ENCODE measurements at regions not wholly inside any gene's neighbourhood (a gene's known extent, or its start where the extent isn't known, plus 50 kb on each side); places are given as distances from the start of the nearest gene placed in this dataset.
"Not testable (repeated sequence)": the region's sequence is repeated elsewhere in the genome, so short reads cannot be mapped to it uniquely, and the experiment has no call there.

GRCh38 chr12:131381716-131382430 lies 329.0 kb upstream of the SFSWAP start:
- no peak for DNase-seq

GRCh38 chr12:131383291-131383690 lies 327.6 kb upstream of the SFSWAP start:
- no peak for DNase-seq

DNA sequence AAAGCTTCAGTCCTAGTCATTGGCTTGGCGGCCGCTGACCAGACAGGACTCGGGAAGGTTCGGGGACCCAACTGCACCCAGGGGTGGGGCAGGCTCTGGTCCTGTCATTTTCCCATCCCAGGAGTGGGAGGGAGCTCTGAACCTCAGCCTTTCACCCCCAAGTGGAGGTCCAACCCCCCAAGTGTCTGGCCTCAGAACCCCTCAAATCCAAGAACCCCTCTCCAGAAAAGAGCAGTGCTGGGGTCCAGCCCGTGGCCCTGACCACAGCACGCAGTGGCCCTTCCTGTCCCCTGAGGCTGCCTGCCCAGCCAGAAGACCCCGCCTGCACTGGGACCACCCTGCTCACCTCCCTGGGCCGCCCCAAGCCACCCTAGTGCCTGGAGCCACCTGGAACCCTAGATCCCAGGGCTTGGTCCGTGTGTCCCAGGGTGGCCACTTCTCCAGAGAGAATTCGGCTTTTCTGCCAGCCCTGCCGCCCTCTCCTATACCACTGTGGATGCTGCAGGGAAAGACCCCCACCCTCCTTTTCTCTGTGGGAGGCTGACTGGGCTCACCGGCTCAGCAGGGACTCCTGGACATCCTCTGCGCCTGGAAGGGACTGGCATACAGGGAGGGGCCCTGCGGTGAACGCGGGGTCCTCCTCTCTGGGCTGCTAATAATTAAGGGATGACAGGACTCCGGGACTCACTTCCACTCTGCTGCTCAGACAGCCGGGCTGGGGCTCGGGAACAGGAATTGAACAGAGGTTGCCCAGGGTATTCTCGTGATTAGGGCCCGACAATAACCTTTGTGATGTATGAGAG lies 326.9 kb upstream of the SFSWAP start:
- no peak for DNase-seq

DNA sequence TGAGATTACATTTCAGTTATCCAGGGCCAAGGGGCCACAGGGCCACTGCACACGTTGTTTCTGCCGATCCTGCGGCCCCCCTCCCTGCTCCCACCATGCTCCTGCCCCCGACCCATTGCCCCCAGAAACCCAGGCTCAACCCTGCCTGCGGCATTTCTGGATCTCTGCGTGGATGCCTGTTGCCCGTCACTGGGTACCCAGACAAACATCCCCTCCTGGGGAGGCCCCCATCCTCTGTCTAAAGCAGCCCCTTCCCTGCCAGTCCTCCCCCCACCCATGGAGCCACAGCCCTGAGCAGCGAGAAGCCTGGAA lies 326.4 kb upstream of the SFSWAP start:
- DNase-seq, result no peak

DNA sequence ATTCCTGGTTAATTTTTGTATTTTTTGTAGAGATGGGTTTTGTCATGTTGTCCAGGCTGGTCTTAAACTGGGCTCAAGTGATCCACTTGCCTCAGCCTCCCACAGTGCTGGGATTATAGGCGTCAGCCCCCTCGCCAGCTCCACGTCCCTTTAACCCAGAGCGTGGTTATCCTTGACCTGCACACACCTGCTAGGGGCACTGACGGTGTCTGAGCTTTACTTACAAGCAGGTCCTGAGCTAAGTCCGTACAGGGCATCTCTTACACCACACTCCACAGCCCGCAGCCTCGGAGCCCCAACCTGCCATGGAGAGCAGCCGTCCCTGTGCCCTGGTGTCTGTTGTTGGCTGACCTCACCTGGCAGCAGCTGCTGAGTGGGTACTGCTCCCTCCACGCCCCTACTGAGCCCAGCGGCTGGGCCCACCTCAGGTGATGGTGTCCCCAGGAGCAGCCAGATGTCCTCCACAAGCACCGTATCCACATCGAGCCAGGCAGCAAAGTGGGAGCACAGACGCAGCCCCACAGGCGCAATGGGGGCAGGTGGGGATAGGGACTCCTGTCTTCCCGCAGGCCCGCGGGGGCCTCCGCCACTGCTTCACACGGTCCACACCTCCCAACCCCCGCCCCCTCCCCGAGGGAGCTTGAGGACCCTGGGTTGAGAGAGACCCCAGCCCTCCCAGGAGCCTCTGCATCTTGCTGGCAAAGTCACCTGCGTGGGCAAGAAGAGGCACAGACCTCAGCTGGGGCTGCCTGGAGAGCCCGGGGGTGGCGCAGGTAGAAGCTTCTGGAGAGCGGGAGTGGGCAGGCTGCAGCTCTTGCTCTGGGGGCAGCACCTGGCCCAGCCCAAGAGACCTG lies 325.4 kb upstream of the SFSWAP start:
- no peak for DNase-seq

DNA sequence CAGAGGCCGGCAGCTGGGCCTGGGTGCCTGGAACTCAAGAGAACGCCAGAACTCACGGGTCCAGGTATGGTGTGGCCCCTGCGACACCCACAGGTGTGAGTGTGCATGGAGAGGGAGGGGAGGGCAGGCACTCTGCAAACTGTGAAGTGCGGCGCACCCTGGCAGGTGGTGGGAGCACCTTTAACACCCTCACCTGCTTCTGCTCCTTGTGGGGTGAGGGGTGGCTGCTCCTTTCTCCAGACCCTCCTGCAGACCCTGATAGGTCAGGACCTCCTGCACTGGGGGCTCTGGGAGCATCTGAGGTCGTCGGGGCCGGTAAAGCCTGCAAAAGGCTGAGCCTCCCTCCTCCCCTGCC lies 324.7 kb upstream of the SFSWAP start:
- DNase-seq, result no peak

GRCh38 chr12:131386781-131387180 lies 324.1 kb upstream of the SFSWAP start:
- DNase-seq, result no peak

- no peak for DNase-seq
These were observed 323.4 kb upstream of the SFSWAP start for GRCh38 chr12:131387281-131388163.

- not testable (repeated sequence) for DNase-seq
These were observed 322.5 kb upstream of the SFSWAP start for GRCh38 chr12:131388164-131389053.

DNA sequence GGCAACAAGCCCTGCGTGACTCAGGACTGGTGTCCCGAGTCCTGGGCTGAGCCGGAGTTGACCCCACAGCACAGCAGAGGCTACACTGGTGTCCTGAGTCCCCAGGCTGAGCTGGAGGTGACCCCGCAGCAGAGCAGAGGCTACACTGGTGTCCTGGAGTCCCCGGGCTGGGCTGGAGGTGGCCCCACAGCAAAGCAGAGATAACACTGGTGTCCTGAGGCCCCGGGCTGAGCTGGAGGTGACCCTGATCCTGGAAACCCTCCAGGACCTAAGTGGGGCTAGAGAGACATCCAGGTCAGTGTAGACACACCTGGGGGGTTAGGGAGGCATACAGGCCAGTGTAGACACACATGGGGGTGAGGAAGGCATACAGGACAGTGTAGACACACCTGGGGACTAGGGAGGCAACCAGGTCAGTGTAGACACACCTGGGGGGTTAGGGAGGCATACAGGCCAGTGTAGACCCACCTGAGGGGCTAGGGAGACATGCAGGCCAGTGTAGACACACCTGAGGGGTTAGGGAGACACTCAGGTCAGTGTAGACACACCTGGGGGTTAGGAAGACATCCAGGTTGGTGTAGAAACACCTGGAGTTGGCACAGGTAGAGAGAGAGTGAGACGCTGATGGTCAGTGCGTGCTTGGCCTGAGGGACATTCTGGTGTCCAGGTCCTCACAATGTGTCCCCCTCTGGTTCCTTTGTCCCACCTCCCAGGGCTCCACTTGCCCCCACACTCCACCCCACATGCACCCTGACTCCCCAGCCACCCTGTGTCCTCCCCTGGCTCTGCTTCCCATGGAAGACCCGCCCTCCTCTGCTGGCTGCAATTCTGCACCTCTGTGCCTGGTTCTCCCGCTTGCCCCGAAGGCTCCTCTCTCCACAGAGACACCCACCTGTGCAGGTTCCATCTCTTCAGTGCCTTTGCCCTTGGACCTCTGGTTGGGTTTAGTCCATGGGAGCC lies 321.6 kb upstream of the SFSWAP start:
- DNase-seq, result no peak

DNA sequence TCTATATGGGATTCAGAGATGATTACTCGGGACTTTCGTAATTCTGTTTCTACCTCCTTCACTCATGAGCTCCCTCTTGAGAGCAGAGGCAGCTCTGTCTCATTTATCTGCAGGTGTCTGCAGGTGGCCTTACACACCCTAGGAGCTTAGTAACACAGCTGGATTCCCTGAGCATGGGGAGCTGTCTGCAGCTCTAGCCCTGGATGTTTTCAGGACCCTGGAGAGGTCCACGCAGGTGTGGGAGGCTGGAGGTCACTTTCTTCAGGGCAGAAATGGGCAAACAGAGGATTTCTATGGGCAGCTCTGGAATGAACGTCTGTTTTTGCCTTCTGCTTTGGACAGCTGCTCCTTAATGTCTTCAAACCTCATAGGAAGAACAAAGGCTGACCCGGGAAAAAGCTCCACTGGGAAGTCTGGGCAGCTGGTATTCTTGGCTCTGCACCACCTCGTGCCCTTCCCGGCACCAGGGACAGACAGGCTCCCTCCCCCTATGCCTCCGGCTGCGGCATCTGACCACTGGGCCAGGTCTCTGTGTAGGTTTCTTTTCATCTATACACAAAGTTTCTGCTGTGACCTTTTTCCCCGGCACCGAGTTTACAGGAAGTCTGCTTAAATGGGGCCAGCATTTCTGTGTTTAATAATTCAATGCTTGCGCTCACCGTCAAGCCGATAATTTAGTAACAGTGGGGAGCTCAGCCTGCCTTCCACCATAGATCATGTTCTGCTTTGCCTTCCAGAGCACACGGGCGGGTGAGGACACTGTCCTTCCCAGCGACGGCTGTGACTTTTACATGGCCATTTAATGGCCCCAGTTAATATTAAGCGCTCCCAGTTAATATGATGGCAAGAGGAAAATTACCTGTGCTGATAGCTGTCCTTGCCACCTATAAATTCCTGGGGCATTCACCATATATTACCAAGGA lies 320.2 kb upstream of the SFSWAP start:
- DNase-seq, result peak; percentile 11

DNA sequence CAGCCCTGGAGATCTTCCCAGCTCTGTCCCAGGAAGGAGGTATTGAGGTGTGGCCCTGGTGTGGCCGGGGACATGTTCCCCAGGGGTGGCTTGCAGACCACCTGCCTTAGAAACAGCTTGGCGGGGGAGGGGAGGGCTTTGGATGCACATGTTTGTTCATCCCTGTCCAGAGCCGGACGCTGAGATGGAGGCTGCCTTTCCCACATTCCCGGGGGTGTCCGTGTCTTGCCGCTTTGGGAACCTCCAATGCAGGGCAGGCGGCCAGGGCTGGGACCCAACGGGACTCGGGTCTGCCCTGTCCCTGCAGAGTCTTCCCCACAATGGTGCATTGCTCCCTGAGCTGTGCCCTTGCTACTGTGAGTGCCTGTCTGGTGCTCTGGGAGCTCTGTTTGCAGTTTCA lies 319.5 kb upstream of the SFSWAP start:
- no peak for DNase-seq

DNA sequence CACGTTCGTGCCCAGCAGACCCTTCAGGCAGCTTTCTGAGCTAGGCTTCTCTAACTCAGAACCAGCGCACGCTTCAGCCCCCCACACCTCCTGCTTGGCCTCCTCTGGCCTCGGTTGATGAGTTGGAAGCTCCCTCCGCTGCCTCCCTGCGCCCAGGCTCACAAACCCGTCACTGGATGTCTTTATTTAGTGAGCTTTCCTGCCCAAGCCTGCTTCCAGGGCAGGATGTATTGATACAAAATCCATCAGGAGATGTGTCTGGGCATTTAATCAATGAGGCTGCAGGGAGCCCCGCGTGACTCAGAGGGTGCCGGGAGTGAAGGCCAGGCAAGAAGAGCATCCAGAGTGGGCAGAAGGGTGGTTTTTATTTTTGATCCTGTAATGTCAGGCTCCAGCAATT lies 316.1 kb upstream of the SFSWAP start:
- DNase-seq, result not testable (repeated sequence)

DNA sequence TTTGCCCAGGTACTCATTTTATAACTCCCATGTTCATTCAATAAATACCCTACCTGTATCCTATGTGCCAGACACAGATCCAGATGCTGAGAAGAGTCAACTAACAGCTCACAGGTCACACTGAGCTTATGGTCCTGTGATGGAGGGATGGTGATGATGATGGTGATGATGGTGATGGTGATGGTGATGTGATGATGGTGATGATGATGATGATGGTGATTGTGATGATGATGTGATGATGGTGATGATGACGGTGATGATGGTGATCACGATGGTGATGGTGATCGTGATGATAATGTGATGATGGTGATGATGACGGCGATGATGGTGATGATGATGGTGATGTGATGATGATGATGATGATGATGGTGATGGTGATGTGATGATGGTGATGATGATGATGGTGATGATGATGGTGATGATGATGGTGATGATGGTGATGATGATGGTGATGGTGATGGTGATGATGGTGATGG lies 315.6 kb upstream of the SFSWAP start:
- DNase-seq, result not testable (repeated sequence)

DNA sequence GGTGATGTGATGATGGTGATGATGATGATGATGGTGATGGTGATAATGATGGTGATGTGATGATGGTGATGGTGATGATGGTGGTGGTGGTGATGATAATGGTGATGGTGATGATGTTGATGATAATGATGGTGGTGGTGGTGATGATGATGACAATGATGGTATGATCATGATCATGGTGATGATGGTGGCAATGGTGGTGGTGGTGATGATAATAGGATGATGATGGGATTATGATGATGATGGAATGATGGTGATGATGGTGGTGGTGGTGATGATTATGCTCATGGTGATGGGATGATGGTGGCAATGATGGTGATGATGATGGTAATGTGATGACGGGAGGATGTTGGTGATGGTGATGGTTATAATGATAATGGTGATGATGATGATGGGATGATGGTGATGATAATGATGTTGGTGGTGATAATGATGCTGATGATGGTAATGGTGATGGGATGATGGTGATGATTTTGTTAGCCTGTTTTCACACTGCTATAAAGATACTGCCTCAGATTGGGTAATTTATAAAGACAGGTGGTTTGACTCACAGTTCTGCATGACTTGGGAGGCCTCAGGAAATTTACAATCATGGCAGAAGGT lies 314.8 kb upstream of the SFSWAP start:
- no peak for DNase-seq

- no peak for DNase-seq
These were observed 313.3 kb upstream of the SFSWAP start for GRCh38 chr12:131397493-131398181.

- DNase-seq, result no peak
These were observed 311.9 kb upstream of the SFSWAP start for GRCh38 chr12:131399000-131399399.
